ENCODE measurements at regions not wholly inside any gene's neighbourhood (a gene's known extent, or its start where the extent isn't known, plus 50 kb on each side); places are given as distances from the start of the nearest gene placed in this dataset.

DNA sequence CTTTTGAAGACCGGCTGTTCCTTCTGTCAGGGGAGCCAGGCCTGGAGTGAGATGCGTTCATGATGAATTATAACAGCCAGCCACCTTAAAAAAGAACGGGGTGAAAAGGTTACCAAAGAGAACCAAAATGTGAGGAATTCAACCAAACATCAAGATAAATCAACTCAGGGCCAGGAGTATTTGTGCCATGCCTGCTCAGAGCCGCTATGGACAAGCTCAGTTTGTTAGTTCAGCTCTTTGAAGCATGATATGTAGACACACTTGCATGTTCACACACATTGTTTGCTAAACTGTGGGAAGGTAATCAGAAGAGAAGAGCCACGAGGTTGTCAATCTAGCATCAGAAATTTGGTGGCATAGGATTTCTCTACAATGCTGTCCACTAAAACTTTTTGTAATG lies 367.4 kb upstream of the TBX3 start:
- H3K4me3 ChIP-seq (ENCODE audit: low read depth, low read length): no peak overlapping the region
- no peaks in the 10 kb centered on the region for H3K36me3 ChIP-seq
- no peaks in the 10 kb centered on the region for H3K27me3 ChIP-seq (ENCODE audit: insufficient read depth, low read depth, severe bottlenecking)
- no peaks in the 10 kb centered on the region for H3K9me3 ChIP-seq (ENCODE audit: severe bottlenecking)
- H3K27ac ChIP-seq: no peak overlapping the region
- TF ChIP-seq, protein P1, sequence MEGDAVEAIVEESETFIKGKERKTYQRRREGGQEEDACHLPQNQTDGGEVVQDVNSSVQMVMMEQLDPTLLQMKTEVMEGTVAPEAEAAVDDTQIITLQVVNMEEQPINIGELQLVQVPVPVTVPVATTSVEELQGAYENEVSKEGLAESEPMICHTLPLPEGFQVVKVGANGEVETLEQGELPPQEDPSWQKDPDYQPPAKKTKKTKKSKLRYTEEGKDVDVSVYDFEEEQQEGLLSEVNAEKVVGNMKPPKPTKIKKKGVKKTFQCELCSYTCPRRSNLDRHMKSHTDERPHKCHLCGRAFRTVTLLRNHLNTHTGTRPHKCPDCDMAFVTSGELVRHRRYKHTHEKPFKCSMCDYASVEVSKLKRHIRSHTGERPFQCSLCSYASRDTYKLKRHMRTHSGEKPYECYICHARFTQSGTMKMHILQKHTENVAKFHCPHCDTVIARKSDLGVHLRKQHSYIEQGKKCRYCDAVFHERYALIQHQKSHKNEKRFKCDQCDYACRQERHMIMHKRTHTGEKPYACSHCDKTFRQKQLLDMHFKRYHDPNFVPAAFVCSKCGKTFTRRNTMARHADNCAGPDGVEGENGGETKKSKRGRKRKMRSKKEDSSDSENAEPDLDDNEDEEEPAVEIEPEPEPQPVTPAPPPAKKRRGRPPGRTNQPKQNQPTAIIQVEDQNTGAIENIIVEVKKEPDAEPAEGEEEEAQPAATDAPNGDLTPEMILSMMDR (IDR thresholded peaks at IDR 0.05; ENCODE audit: low read depth, low read length): no peak
- DNase-seq: no peak

DNA sequence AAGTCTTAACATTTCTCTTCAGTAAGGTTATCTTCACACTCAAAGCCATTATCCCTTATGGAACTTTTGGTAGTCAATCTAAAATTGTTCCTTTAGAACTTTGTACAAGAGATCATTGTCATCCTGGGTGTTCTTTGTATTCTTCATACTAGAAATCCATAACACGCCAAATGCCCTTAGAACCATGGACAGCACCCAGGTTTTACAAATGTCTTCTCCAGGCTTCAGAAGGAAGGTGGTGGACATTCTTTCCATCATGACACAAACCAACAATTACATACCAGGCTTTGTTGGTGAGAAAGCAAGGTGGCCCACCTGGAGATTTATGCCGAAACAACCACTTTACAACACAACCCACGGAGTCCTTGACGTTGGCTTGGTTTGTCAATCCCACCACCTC lies 365.6 kb upstream of the TBX3 start:
- no peaks in the 10 kb centered on the region for H3K27me3 ChIP-seq (ENCODE audit: insufficient read depth, low read depth, severe bottlenecking)
- DNase-seq: no peak
- no peak overlapping the region for H3K27ac ChIP-seq
- H3K36me3 ChIP-seq: no peaks in the 10 kb centered on the region
- H3K4me3 ChIP-seq (ENCODE audit: low read depth, low read length): no peak overlapping the region
- H3K9me3 ChIP-seq (ENCODE audit: severe bottlenecking): no peaks in the 10 kb centered on the region
- TF ChIP-seq, protein P1 (IDR thresholded peaks at IDR 0.05; ENCODE audit: low read depth, low read length): no peak

DNA sequence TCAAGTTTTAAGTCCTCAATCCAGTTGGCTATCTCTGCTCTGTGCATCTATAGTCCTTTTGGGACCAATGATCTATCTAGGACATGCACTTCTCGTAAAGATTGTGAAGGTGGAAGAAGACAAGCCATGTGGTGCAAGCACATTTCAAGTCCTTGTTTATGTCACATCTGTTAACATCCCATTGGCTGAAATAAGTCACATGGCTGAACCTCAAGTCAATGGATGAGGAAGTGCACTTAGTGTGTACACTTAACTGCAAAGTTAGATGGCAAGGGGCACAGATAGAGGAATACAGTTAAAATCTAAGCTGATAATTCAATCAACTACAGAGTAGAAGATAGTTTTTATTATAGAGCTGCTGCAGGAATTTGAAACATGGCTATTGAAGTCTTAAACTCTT lies 362.8 kb upstream of the TBX3 start:
- Histone ChIP-seq H3K27ac (no peak overlapping the region), H3K27me3 (ENCODE audit: insufficient read depth, low read depth, severe bottlenecking) (no peaks in the 10 kb centered on the region), H3K9me3 (ENCODE audit: severe bottlenecking) (no peaks in the 10 kb centered on the region), H3K4me3 (ENCODE audit: low read depth, low read length) (no peak overlapping the region), H3K36me3 (no peaks in the 10 kb centered on the region)
- TF ChIP-seq, protein P1 (IDR thresholded peaks at IDR 0.05; ENCODE audit: low read depth, low read length): no peak
- DNase-seq: no peak

DNA sequence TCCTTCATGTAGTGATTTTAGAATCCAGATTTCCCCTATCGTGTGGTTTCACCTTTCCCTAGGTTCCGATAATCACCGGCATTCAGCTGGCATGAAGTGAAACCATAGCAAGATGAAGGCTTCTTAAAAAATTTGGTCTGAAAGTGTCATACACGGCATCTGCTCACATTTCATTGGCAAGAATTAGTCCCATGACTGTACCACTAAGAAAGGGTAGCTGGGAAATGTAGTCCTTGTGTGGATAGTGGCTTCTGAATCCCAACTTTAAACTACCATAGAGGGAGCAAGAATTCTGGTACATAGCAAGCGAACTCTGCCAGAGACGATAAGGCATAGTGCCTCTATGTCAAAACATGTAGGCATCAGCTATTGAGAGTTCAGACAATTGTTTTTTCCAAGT lies 360.1 kb upstream of the TBX3 start:
- Histone ChIP-seq H3K4me3 (ENCODE audit: low read depth, low read length) (no peak overlapping the region), H3K27ac (no peak overlapping the region), H3K27me3 (ENCODE audit: insufficient read depth, low read depth, severe bottlenecking) (peaks cover 5% of the 10 kb centered on the region), H3K36me3 (no peaks in the 10 kb centered on the region), H3K9me3 (ENCODE audit: severe bottlenecking) (no peaks in the 10 kb centered on the region)
- DNase-seq: no peak
- TF ChIP-seq, protein P1 (IDR thresholded peaks at IDR 0.05; ENCODE audit: low read depth, low read length): no peak

DNA sequence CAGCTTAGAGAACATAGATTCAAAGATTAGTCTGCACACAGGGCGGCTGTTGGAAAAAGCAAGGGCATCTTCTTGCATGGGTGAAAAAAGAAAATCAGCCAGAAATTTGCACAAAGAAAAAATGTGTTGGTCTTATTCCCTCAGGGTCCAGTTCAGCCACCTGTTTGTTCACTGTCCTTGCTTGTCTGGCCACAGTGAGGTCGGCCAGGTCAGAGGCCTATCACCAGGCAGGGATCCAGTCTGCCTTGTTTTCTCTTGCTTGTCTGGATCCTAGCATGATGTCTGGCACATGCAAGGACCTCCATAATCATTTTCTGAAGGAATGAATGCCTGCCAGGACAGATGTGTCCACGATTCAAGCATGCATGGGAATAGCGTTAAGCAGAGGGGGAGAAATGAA lies 359.1 kb upstream of the TBX3 start:
- TF ChIP-seq, protein P1 (IDR thresholded peaks at IDR 0.05; ENCODE audit: low read depth, low read length): no peak
- no peak for DNase-seq
- peaks cover 5% of the 10 kb centered on the region for H3K27me3 ChIP-seq (ENCODE audit: insufficient read depth, low read depth, severe bottlenecking)

DNA sequence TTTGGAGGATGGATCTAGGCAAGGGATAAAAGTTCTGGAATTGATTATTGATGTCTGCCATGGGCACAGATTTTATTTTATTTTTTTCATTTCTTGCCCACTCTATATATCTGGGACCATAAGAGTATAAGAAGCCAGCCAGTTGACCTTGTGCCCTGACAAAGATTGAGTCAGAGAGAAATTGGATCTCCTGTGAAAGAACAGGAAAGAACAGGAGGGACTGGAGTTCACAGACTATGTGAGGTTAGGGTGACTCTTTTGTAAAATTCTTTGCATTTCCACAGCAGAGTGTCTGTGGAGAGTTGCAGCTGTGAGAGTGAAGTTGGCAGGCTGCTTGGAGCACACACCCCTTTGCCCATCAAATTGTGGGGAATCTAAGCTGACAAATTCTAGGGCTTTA lies 358.4 kb upstream of the TBX3 start:
- H3K4me3 ChIP-seq (ENCODE audit: low read depth, low read length): no peak overlapping the region
- TF ChIP-seq, protein P1 (IDR thresholded peaks at IDR 0.05; ENCODE audit: low read depth, low read length): no peak
- H3K9me3 ChIP-seq (ENCODE audit: severe bottlenecking): no peaks in the 10 kb centered on the region
- H3K36me3 ChIP-seq: no peaks in the 10 kb centered on the region
- peaks cover 5% of the 10 kb centered on the region for H3K27me3 ChIP-seq (ENCODE audit: insufficient read depth, low read depth, severe bottlenecking)
- no peak overlapping the region for H3K27ac ChIP-seq
- DNase-seq: no peak

More for the DNA sequence above, 359.1 kb upstream of the TBX3 start:
- Histone ChIP-seq H3K36me3 (no peaks in the 10 kb centered on the region), H3K9me3 (ENCODE audit: severe bottlenecking) (no peaks in the 10 kb centered on the region), H3K27ac (no peak overlapping the region), H3K4me3 (ENCODE audit: low read depth, low read length) (no peak overlapping the region)

Data from WERI-Rb-1 (cell line).